ENCODE measurements at regions not wholly inside any gene's neighbourhood (a gene's known extent, or its start where the extent isn't known, plus 50 kb on each side); places are given as distances from the start of the nearest gene placed in this dataset.

- no peaks in the 10 kb centered on the region for H3K27me3 ChIP-seq (ENCODE audit: control insufficient read depth in 2 of 2, insufficient read depth in 2 of 2, low read length in 2 of 2)
- ChIA-PET POLR2A (no interaction called here), CTCF (ENCODE audit: low intra/inter-chr PET ratio) (no interaction called here)
- no peak overlapping the region for H3K9ac ChIP-seq (ENCODE audit: insufficient read depth in 1 of 2, low read depth in 2 of 2, low read length in 2 of 2)
- DNase-seq (ENCODE audit: extremely low read depth in 1 of 4, low spot score in 3 of 4) (no peak), ATAC-seq (no peak), FAIRE-seq (no peak)
- BruUV-seq (replicated peaks) = no TSS peak
- no peaks in the 10 kb centered on the region for H3K9me3 ChIP-seq (replicated peaks; ENCODE audit: control insufficient read depth, insufficient read depth, low read depth, low read length)
- no peaks in the 10 kb centered on the region for H3K9me1 ChIP-seq (ENCODE audit: control insufficient read depth, insufficient read depth, low read length)
- in situ Hi-C loops (cut with MboI) = no loop called here
- H4K20me1 ChIP-seq (replicated peaks; ENCODE audit: control insufficient read depth, insufficient read depth, low read length) = no peaks in the 10 kb centered on the region
- H3K4me3 ChIP-seq = no peak overlapping the region
- intact Hi-C loops (cut with micrococcal nuclease) = no loop called here
- no peak overlapping the region for H3K4me2 ChIP-seq (ENCODE audit: insufficient read depth, low read length)
- no peaks in the 10 kb centered on the region for H3K79me2 ChIP-seq (ENCODE audit: control insufficient read depth, insufficient read depth, low read length)
- H3K27ac ChIP-seq (ENCODE audit: extremely low read depth, low read depth, low read length) = no peak overlapping the region
- no peak overlapping the region for H2AFZ ChIP-seq (ENCODE audit: low read depth, low read length)
- H3K4me1 ChIP-seq (replicated peaks in 1 of 2; ENCODE audit: control insufficient read depth in 2 of 2, insufficient read depth in 2 of 2, low read length in 2 of 2) = no peaks in the 10 kb centered on the region
- no peaks in the 10 kb centered on the region for H3K36me3 ChIP-seq (ENCODE audit: control insufficient read depth, insufficient read depth, low read length)
- TF ChIP-seq CHD4 (IDR thresholded peaks at IDR 0.05; ENCODE audit: insufficient read depth, insufficient replicate concordance, low read depth, low read length, poor library complexity, severe bottlenecking) (no peak), ATF2 (CRISPR knock-in tag; IDR thresholded peaks at IDR 0.05) (no peak), ZNF354B (CRISPR knock-in tag; IDR thresholded peaks at IDR 0.05) (no peak), MTA1 (IDR thresholded peaks at IDR 0.05; ENCODE audit: borderline replicate concordance) (no peak), ZNF79 (CRISPR knock-in tag; IDR thresholded peaks at IDR 0.05; ENCODE audit: low read depth) (no peak), RBM34 (IDR thresholded peaks at IDR 0.05; ENCODE audit: borderline replicate concordance, insufficient read depth, low read length) (no peak), HDAC8 (tag; IDR thresholded peaks at IDR 0.05) (no peak), LEF1 (IDR thresholded peaks at IDR 0.05) (no peak), CREB5 (CRISPR knock-in tag; IDR thresholded peaks at IDR 0.05) (no peak), FOXO4 (CRISPR knock-in tag; IDR thresholded peaks at IDR 0.05) (no peak), PTBP1 (IDR thresholded peaks at IDR 0.05; ENCODE audit: low read depth, low read length) (no peak), HDGF (IDR thresholded peaks at IDR 0.05) (no peak), KDM4B (IDR thresholded peaks at IDR 0.05; ENCODE audit: borderline replicate concordance in 2 of 2, low read depth in 1 of 2) (no peak), SRF (CRISPR knock-in tag; IDR thresholded peaks at IDR 0.05) (no peak), ZBTB34 (CRISPR knock-in tag; IDR thresholded peaks at IDR 0.05) (no peak), CHD1 (IDR thresholded peaks at IDR 0.05; ENCODE audit: low read length) (no peak)
These were observed 939.7 kb downstream of the NSUN3 start for GRCh38 chr3:95002438-95003046.

Measured in K562 (cell line).